ENCODE measurements at regions not wholly inside any gene's neighbourhood (a gene's known extent, or its start where the extent isn't known, plus 50 kb on each side); places are given as distances from the start of the nearest gene placed in this dataset.

DNA sequence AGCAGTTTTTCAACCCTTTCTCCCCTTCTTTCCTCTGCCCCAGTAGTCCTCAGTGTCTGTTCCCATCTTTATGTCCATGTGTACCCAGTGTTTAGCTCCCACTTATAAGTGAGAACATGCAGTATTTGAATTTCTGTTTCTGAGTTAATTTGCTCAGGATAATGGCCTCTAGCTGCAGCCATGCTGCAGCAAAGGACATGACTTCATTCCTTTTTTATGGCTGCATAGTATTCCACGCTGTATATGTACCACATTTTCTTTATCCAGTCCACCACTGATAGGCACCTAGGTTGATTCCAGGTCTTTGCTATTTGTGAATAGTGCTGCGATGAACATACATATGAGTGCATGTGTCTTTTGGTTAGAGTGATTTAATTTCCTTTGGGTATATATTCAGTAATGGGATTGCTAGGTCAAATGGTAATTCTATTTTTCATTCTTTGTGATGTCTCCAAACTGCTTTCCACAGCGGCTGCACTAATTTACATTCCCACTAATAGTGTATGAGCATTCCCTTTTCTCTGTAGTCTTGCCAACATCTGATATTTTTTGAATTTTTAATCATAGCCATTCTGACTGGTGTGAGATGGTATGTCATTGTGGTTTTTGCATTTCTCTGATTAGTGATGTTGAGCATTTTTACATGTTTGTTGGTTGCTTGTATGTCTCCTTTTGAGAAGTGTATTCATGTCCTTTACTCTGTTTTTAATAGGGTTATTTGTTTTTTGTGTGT, 54.6 kb upstream of the ANK2 start:
- no peaks in the 10 kb centered on the region for H3K79me2 ChIP-seq (ENCODE audit: insufficient read depth, low read length)
- no peak overlapping the region for H2BK5ac ChIP-seq (ENCODE audit: insufficient read length, low read length)
- H2AK5ac ChIP-seq (ENCODE audit: insufficient read length, low read length): no peak overlapping the region
- H3K14ac ChIP-seq (ENCODE audit: insufficient read depth, low read length): no peak overlapping the region
- H3T11ph ChIP-seq (ENCODE audit: low read length): no peak overlapping the region
- no peak overlapping the region for H3K9ac ChIP-seq (ENCODE audit: extremely low read depth, insufficient read length, low read length)
- no peaks in the 10 kb centered on the region for H3K4me1 ChIP-seq (ENCODE audit: insufficient read depth, low read length)
- WGBS (ENCODE audit: extremely low coverage, insufficient read length, low lambda C conversion rate): no CpG with 5 or more reads among the region's 3 CpGs
- H3K36me3 Mint-ChIP-seq (ENCODE audit: insufficient read depth in 1 of 3, low read depth in 3 of 3): peaks cover 0 to 7% (median 5%) of the 10 kb centered on the region in 3 experiments; a peak in 3 of 7 replicates
- H2BK20ac ChIP-seq (ENCODE audit: low read depth, low read length, poor library complexity, severe bottlenecking): no peak overlapping the region
- H3K4me3 Mint-ChIP-seq: no peak overlapping the region
- H3K9me3 Mint-ChIP-seq: no peaks in the 10 kb centered on the region; a peak in 1 of 5 replicates
- H3K27ac ChIP-seq (ENCODE audit: insufficient read length, low read depth, low read length): no peak overlapping the region
- no peak overlapping the region for H4K5ac ChIP-seq (ENCODE audit: insufficient read length, low read depth, low read length)
- H3K9me3 ChIP-seq (ENCODE audit: control insufficient read depth, low read depth, low read length): no peaks in the 10 kb centered on the region
- H3K4me2 ChIP-seq (ENCODE audit: insufficient read depth, insufficient read length, low read length): no peak overlapping the region
- peaks cover 9 to 17% of the 10 kb centered on the region in 2 experiments for H3K4me1 Mint-ChIP-seq
- H3K23ac ChIP-seq (ENCODE audit: insufficient read length, low read depth, low read length): no peak overlapping the region
- H2BK12ac ChIP-seq (ENCODE audit: insufficient read length, low read depth, low read length): no peak overlapping the region
- H3K27me3 Mint-ChIP-seq (ENCODE audit: low read depth): no peaks in the 10 kb centered on the region
- H3K27me3 ChIP-seq (ENCODE audit: insufficient read depth, low read length): no peaks in the 10 kb centered on the region
- no peak overlapping the region for H2BK120ac ChIP-seq (ENCODE audit: low read depth, low read length, poor library complexity, severe bottlenecking)
- no peak overlapping the region for H3K18ac ChIP-seq (ENCODE audit: insufficient read length, low read depth, low read length)
- H4K91ac ChIP-seq (ENCODE audit: insufficient read length, low read depth, low read length): no peak overlapping the region
- no peaks in the 10 kb centered on the region for H3K23me2 ChIP-seq (ENCODE audit: insufficient read length, low read depth, low read length, poor library complexity, severe bottlenecking)
- H4K20me1 ChIP-seq (ENCODE audit: control insufficient read depth, insufficient read depth, insufficient read length): no peaks in the 10 kb centered on the region
- TF ChIP-seq, protein P1, sequence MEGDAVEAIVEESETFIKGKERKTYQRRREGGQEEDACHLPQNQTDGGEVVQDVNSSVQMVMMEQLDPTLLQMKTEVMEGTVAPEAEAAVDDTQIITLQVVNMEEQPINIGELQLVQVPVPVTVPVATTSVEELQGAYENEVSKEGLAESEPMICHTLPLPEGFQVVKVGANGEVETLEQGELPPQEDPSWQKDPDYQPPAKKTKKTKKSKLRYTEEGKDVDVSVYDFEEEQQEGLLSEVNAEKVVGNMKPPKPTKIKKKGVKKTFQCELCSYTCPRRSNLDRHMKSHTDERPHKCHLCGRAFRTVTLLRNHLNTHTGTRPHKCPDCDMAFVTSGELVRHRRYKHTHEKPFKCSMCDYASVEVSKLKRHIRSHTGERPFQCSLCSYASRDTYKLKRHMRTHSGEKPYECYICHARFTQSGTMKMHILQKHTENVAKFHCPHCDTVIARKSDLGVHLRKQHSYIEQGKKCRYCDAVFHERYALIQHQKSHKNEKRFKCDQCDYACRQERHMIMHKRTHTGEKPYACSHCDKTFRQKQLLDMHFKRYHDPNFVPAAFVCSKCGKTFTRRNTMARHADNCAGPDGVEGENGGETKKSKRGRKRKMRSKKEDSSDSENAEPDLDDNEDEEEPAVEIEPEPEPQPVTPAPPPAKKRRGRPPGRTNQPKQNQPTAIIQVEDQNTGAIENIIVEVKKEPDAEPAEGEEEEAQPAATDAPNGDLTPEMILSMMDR (conservative IDR thresholded peaks at IDR 0.05): no peak
- DNase-seq: no peak
- H3K56ac ChIP-seq (ENCODE audit: insufficient read length, low read depth, low read length): no peak overlapping the region
- no peak overlapping the region for H4K8ac ChIP-seq (replicated peaks; ENCODE audit: insufficient read length, low read depth, low read length)
- no peak overlapping the region for H2AFZ ChIP-seq (ENCODE audit: low read length)
- H3K4ac ChIP-seq (ENCODE audit: low read depth, low read length): no peak overlapping the region
- H2BK15ac ChIP-seq (ENCODE audit: low read depth, low read length): no peak overlapping the region
- peak overlapping the region in 1 of 3 experiments; percentile 72; a peak in 1 of 7 replicates for H3K27ac Mint-ChIP-seq
- H3K79me1 ChIP-seq (ENCODE audit: insufficient read depth, low read depth, low read length, poor library complexity, severe bottlenecking): no peaks in the 10 kb centered on the region

Data from H9 (cell line).